CD14-positive monocyte (primary cell): ENCODE measurements at regions not wholly inside any gene's neighbourhood (a gene's known extent, or its start where the extent isn't known, plus 50 kb on each side); places are given as distances from the start of the nearest gene placed in this dataset.

Source experiments
- DNase-seq, 3 donors: peaks; one replicate each; pipeline ENCODE4 v3.0.0-alpha.2; 2011 to 2022
- H2AFZ ChIP-seq: 2 replicates; pipeline ENCODE4 v1.6.0; 2012; ENCODE audit warnings: mild to moderate bottlenecking, low read depth, low read length, inconsistent platforms; ENCODE audit not compliant: insufficient read depth, poor library complexity, severe bottlenecking
- H3K27ac ChIP-seq, 2 donors: 1 replicate in 1 of 2; 2 replicates in 1 of 2; pipeline ENCODE4 v1.5.1; 2012 to 2013; ENCODE audit warnings: low read length in 2 of 2, control low read depth in 1 of 2, inconsistent platforms in 1 of 2, low read depth in 1 of 2, mild to moderate bottlenecking in 1 of 2
- H3K27me3 ChIP-seq, 2 donors: one replicate each; pipeline versions ENCODE4 v1.6.0 to v1.6.1; 2011 to 2013; ENCODE audit warnings: low read length in 2 of 2; ENCODE audit not compliant: control insufficient read depth in 2 of 2, insufficient read depth in 2 of 2
- H3K36me3 ChIP-seq, 2 donors: replicated peaks in 1 of 2; 1 replicate in 1 of 2; 2 replicates in 1 of 2; pipeline versions ENCODE4 v1.5.1 to v1.6.1; 2012 to 2013; ENCODE audit warnings: low read length in 2 of 2, control low read depth in 1 of 2, inconsistent platforms in 1 of 2, mild to moderate bottlenecking in 1 of 2; ENCODE audit not compliant: insufficient read depth in 2 of 2, control insufficient read depth in 1 of 2
- H3K4me1 ChIP-seq, 2 donors: 1 replicate in 1 of 2; 2 replicates in 1 of 2; pipeline versions ENCODE4 v1.5.1 to v1.6.1; 2012 to 2013; ENCODE audit warnings: low read length in 2 of 2, control low read depth in 1 of 2, inconsistent platforms in 1 of 2, mild to moderate bottlenecking in 1 of 2, moderate library complexity in 1 of 2; ENCODE audit not compliant: insufficient read depth in 2 of 2, control insufficient read depth in 1 of 2
- H3K4me2 ChIP-seq: replicated peaks from 2 replicates; pipeline ENCODE3; 2012; ENCODE audit warnings: low read length, moderate library complexity, mild to moderate bottlenecking; ENCODE audit not compliant: poor library complexity, severe bottlenecking; ENCODE audit errors: extremely low read depth
- H3K4me3 ChIP-seq, 3 experiments: fragments of 200-600 bp in 1 of 3; sonication (generic) in 1 of 3; replicated peaks in 1 of 3; 1 replicate in 2 of 3; 2 replicates in 1 of 3; pipeline ENCODE4 v1.5.1; 2011 to 2013; ENCODE audit warnings: low read length in 3 of 3, mild to moderate bottlenecking in 3 of 3, control low read depth in 2 of 3, low read depth in 2 of 3, inconsistent platforms in 1 of 3, moderate library complexity in 1 of 3
- H3K79me2 ChIP-seq: 2 replicates; pipeline ENCODE4 v1.6.0; 2012; ENCODE audit warnings: mild to moderate bottlenecking, control low read depth, inconsistent platforms, low read length, moderate library complexity; ENCODE audit not compliant: insufficient read depth
- H3K9ac ChIP-seq: 2 replicates; pipeline ENCODE4 v1.6.0; 2017; ENCODE audit warnings: low read length, mild to moderate bottlenecking; ENCODE audit not compliant: insufficient read depth, poor library complexity, severe bottlenecking
- H3K9me3 ChIP-seq, 2 donors: replicated peaks in 1 of 2; 1 replicate in 1 of 2; 2 replicates in 1 of 2; pipeline versions ENCODE4 v1.5.1 to v1.6.1; 2012 to 2013; ENCODE audit warnings: low read length in 2 of 2, control low read depth in 1 of 2; ENCODE audit not compliant: control insufficient read depth in 1 of 2, insufficient read depth in 1 of 2
- H4K20me1 ChIP-seq: 2 replicates; pipeline ENCODE4 v1.6.0; 2012; ENCODE audit warnings: mild to moderate bottlenecking, low read length, control low read depth, moderate library complexity; ENCODE audit not compliant: insufficient read depth
- H3K27ac Mint-ChIP-seq, 7 donors: one replicate each; pipeline ENCODE4 v1.8.0; 2020; ENCODE audit warnings: mild to moderate bottlenecking in 7 of 7, mixed read lengths in 7 of 7, moderate library complexity in 6 of 7, inconsistent platforms in 2 of 7
- H3K27me3 Mint-ChIP-seq, 3 donors: one replicate each; pipeline ENCODE4 v1.8.0; 2021 to 2022; ENCODE audit warnings: low read depth in 3 of 3, mild to moderate bottlenecking in 3 of 3, mixed read lengths in 3 of 3, moderate library complexity in 3 of 3, inconsistent platforms in 1 of 3
- H3K36me3 Mint-ChIP-seq, 2 donors: one replicate each; pipeline ENCODE4 v1.8.0; 2020; ENCODE audit warnings: mixed read lengths in 2 of 2, inconsistent platforms in 1 of 2, mild to moderate bottlenecking in 1 of 2
- H3K4me1 Mint-ChIP-seq: one replicate; pipeline ENCODE4 v1.8.0; 2020; ENCODE audit warnings: mild to moderate bottlenecking, mixed read lengths
- H3K4me3 Mint-ChIP-seq, 2 donors: one replicate each; pipeline ENCODE4 v1.8.0; 2020; ENCODE audit warnings: mild to moderate bottlenecking in 2 of 2, mixed read lengths in 2 of 2, moderate library complexity in 1 of 2
- H3K9me3 Mint-ChIP-seq, 7 donors: one replicate each; pipeline ENCODE4 v1.8.0; 2020 to 2022; ENCODE audit warnings: mixed read lengths in 7 of 7, mild to moderate bottlenecking in 6 of 7, moderate library complexity in 6 of 7, inconsistent platforms in 2 of 7
- WGBS: methylation state at CpG from one replicate; pipeline ENCODE4 v1.1.5; 2013; ENCODE audit warnings: missing lambda C conversion rate; ENCODE audit not compliant: insufficient coverage; 5-methylcytosine and 5-hydroxymethylcytosine counted together
- intact Hi-C, 2 donors: fragments of 100-400 bp; cut with micrococcal nuclease; formaldehyde crosslinking; loops; one replicate each; pipeline versions ENCODE4 v1.15.0 to v1.15.1; 2023
- TF ChIP-seq, protein P1 (sequence below): fragments of 200-600 bp; IDR thresholded peaks from one replicate; pipeline ENCODE4 v1.8.0; 2022; ENCODE audit warnings: antibody characterized with exemption, mild to moderate bottlenecking

DNA sequence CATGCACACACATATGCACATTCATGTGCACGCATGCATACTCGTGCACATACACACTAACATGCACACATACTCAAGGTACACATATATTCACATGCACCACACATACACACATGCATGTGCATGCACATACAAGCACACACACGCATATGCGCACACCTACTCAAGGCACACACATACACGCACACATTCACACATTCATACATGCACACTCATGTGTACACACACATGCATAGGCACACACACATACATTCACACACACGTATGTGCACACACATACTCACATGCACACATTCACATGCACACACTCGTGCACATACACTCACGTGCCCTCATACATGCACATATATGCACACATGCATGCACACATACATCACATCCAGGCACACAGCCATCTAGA is 489.0 kb downstream of the MN1 start:
- H3K27me3 Mint-ChIP-seq, result peaks cover 1 to 3% (median 2%) of the 10 kb centered on the region in 3 donors
- Histone ChIP-seq H3K4me1 (peaks cover 4 to 5% of the 10 kb centered on the region in 2 donors), H3K27me3 (no peaks in the 10 kb centered on the region), H3K4me3 (no peak overlapping the region), H3K9me3 (no peaks in the 10 kb centered on the region), H3K36me3 (no peaks in the 10 kb centered on the region), H3K4me2 (no peak overlapping the region), H4K20me1 (no peaks in the 10 kb centered on the region), H3K9ac (no peak overlapping the region), H3K79me2 (no peaks in the 10 kb centered on the region), H3K27ac (no peak overlapping the region), H2AFZ (no peak overlapping the region)
- H3K9me3 Mint-ChIP-seq, result peaks cover 1 to 8% (median 3%) of the 10 kb centered on the region in 7 donors
- H3K4me3 Mint-ChIP-seq, result no peak overlapping the region
- no peak for DNase-seq
- peaks cover 9% of the 10 kb centered on the region for H3K4me1 Mint-ChIP-seq
- WGBS, result 90% methylated on average over 8 of the region's 8 CpGs
- TF ChIP-seq, protein P1, sequence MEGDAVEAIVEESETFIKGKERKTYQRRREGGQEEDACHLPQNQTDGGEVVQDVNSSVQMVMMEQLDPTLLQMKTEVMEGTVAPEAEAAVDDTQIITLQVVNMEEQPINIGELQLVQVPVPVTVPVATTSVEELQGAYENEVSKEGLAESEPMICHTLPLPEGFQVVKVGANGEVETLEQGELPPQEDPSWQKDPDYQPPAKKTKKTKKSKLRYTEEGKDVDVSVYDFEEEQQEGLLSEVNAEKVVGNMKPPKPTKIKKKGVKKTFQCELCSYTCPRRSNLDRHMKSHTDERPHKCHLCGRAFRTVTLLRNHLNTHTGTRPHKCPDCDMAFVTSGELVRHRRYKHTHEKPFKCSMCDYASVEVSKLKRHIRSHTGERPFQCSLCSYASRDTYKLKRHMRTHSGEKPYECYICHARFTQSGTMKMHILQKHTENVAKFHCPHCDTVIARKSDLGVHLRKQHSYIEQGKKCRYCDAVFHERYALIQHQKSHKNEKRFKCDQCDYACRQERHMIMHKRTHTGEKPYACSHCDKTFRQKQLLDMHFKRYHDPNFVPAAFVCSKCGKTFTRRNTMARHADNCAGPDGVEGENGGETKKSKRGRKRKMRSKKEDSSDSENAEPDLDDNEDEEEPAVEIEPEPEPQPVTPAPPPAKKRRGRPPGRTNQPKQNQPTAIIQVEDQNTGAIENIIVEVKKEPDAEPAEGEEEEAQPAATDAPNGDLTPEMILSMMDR, result no peak
- H3K36me3 Mint-ChIP-seq, result no peaks in the 10 kb centered on the region
- H3K27ac Mint-ChIP-seq, result no peak overlapping the region
- intact Hi-C loops, result no loop called here

DNA sequence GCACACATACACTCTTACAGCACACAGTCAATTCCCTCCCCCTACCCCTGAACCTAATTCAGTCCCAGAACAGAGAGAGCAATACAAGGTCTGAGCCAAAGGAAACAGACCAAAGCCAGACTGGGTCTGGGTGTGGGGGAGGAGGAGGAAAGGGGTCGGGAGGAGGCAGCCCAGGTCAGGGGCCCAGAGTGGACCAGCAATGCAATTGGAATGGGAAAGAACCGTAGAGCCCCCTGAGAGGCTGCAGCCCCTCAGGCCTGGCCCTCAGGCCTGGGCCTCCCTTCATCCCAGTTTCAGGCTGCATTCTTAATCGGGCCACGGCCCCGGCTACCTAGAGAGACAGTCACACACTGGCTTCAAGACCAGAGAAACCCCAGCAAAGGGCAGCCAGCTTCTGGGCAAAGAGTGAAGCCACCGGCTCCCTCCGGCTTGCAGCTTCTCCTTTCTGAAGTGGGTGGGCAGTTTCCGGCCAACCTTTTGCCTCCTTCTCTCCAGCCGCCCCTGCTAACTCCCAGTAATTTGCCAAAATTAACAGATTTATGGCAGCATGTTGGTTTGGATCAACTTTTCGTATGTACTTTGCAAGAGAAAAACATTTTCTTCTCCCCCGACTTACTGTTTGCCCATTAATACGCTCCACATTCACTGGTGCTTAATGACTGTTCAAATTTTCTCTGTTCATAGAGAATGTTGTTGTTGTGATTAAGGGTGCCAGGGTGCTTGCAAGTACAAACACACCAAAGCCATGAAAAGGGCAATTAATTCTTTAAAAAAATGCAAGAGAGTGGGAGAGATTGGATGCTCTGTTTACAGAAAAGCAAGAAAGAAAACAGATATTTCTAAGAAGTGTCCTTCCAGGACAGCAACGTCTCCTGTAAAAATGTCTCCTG is 488.3 kb downstream of the MN1 start:
- 67% methylated on average over 10 of the region's 13 CpGs for WGBS
- no peak for DNase-seq
- Histone ChIP-seq H3K27me3 (no peaks in the 10 kb centered on the region), H3K27ac (no peak overlapping the region), H3K4me3 (no peak overlapping the region), H3K4me2 (no peak overlapping the region), H3K9ac (no peak overlapping the region), H4K20me1 (no peaks in the 10 kb centered on the region), H3K36me3 (no peaks in the 10 kb centered on the region), H3K4me1 (peaks cover 11 to 12% of the 10 kb centered on the region in 2 donors), H3K9me3 (no peaks in the 10 kb centered on the region), H3K79me2 (no peaks in the 10 kb centered on the region), H2AFZ (no peak overlapping the region)
- H3K4me3 Mint-ChIP-seq, result no peak overlapping the region
- intact Hi-C loops, result no loop called here
- H3K36me3 Mint-ChIP-seq, result no peaks in the 10 kb centered on the region
- TF ChIP-seq, protein P1, result no peak
- H3K9me3 Mint-ChIP-seq, result peaks cover 0 to 5% (median 2%) of the 10 kb centered on the region in 7 donors
- peaks cover 15% of the 10 kb centered on the region for H3K4me1 Mint-ChIP-seq
- H3K27ac Mint-ChIP-seq, result no peak overlapping the region
- H3K27me3 Mint-ChIP-seq, result peaks cover 2 to 3% (median 3%) of the 10 kb centered on the region in 3 donors
